ENCODE measurements at regions not wholly inside any gene's neighbourhood (a gene's known extent, or its start where the extent isn't known, plus 50 kb on each side); places are given as distances from the start of the nearest gene placed in this dataset.

DNA sequence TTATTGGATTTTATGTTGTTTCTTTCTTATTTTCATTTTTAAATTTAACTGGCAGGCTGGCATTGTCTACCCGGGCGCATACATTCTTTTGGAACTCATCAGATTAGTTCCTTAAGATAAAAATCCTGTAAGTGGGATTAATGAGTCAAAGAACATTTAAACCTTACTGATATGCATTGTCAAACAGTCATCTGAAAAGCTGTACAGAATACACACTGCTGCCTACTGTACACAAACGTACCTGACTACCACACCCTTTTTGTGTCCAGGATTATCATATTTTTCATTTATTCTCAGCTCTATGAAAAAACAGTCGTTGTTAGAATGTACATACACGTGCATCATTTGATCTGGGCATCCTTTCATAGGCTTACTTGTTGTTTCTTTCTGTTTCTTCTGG is 358.3 kb downstream of the EFNB2 start:
- intact Hi-C loops (cut with DNase I): no loop called here
- TF ChIP-seq, protein P1, sequence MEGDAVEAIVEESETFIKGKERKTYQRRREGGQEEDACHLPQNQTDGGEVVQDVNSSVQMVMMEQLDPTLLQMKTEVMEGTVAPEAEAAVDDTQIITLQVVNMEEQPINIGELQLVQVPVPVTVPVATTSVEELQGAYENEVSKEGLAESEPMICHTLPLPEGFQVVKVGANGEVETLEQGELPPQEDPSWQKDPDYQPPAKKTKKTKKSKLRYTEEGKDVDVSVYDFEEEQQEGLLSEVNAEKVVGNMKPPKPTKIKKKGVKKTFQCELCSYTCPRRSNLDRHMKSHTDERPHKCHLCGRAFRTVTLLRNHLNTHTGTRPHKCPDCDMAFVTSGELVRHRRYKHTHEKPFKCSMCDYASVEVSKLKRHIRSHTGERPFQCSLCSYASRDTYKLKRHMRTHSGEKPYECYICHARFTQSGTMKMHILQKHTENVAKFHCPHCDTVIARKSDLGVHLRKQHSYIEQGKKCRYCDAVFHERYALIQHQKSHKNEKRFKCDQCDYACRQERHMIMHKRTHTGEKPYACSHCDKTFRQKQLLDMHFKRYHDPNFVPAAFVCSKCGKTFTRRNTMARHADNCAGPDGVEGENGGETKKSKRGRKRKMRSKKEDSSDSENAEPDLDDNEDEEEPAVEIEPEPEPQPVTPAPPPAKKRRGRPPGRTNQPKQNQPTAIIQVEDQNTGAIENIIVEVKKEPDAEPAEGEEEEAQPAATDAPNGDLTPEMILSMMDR (IDR thresholded peaks at IDR 0.05): no peak
- H3K4me3 ChIP-seq: no peak overlapping the region
- no peaks in the 10 kb centered on the region for H3K4me1 ChIP-seq
- H3K27ac ChIP-seq: no peak overlapping the region
- no peak for DNase-seq (ENCODE audit: low spot score in 2 of 2)
- peaks cover 0 to 9% of the 10 kb centered on the region in 2 donors for H3K9me3 ChIP-seq
- H3K27me3 ChIP-seq: no peaks in the 10 kb centered on the region
- H3K36me3 ChIP-seq: no peaks in the 10 kb centered on the region

DNA sequence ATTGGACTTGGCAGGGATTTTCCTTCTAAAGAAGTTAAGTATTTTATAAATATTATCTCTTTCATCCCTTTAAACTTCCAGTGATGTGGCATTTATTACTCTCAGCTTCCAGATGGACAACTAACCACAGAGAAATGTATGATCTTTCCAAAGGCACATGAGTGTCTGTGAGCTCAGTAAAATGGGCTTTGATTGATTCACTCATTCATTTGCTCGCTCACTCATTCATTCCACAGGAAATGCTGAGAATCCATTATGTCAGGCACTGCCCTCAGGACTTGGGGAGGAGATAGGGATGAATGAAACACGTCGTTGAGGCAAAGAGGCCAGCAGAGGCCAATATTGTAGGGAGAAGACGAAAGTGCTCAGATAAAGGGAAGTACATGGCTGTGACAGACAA is 359.3 kb downstream of the EFNB2 start:
- intact Hi-C loops (cut with DNase I): no loop called here
- Histone ChIP-seq H3K27me3 (no peaks in the 10 kb centered on the region), H3K27ac (no peak overlapping the region), H3K4me1 (no peaks in the 10 kb centered on the region), H3K9me3 (peaks cover 0 to 9% of the 10 kb centered on the region in 2 donors), H3K4me3 (no peak overlapping the region), H3K36me3 (no peaks in the 10 kb centered on the region)
- no peak for DNase-seq (ENCODE audit: low spot score in 2 of 2)
- TF ChIP-seq, protein P1 (IDR thresholded peaks at IDR 0.05): no peak

DNA sequence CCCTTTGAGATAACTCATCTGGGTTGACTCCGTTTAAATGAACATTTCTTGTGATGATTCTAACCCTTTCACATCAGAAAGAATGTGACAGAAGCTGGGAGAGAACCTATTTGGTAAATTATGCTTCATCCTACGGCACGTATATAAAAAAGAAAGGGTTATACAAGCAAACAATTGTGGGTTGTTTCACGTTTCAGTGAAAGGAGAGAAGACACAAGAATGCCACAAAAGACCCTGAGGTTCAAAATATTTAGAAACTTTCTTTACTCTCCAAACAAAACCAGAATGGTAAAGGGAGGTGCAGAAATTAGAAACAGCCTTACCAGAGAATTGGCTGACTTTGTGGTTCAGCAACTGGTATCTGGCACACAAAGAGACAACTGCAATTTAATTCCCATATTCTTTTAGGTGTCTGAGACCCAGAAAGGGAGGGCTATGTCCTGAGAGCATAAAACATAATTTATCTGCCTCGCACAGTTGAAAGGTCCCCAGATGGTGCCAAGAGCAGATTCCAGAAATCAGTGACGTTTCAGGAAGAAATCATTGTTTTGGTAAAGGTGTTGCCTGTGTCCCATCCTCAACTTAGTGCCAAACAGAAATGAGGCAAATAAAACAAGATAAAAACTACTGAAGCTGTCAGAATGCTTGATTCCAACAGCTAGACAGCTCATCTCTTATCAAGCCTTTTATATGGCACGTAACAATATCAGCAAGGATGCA is 361.4 kb downstream of the EFNB2 start:
- H3K36me3 ChIP-seq: no peaks in the 10 kb centered on the region
- no peak overlapping the region for H3K4me3 ChIP-seq
- no peaks in the 10 kb centered on the region for H3K9me3 ChIP-seq
- intact Hi-C loops (cut with DNase I): no loop called here
- no peaks in the 10 kb centered on the region for H3K4me1 ChIP-seq
- TF ChIP-seq, protein P1 (IDR thresholded peaks at IDR 0.05): no peak
- H3K27me3 ChIP-seq: no peaks in the 10 kb centered on the region
- DNase-seq (ENCODE audit: low spot score in 2 of 2): no peak
- no peak overlapping the region for H3K27ac ChIP-seq

DNA sequence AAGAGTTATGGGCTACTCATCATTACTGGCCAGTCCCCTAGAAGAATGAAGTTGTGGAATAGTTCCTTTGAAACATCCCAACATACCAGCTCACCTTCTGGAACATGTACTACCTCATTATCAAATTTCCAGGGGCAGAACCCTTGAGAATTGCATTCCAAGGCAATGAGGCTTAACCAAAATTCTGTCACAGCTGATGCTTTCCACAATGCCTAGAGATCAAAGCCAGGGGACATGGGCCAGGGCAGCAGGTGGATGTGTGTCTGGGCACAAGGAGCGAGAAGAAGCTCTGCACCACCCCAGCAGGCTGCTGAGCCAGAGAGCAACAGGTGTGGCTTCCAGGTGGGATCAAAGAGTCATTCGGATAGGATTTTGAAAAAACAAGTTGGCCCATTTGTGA is 362.1 kb downstream of the EFNB2 start:
- TF ChIP-seq, protein P1 (IDR thresholded peaks at IDR 0.05): no peak
- intact Hi-C loops (cut with DNase I): no loop called here
- no peak overlapping the region for H3K27ac ChIP-seq

DNA sequence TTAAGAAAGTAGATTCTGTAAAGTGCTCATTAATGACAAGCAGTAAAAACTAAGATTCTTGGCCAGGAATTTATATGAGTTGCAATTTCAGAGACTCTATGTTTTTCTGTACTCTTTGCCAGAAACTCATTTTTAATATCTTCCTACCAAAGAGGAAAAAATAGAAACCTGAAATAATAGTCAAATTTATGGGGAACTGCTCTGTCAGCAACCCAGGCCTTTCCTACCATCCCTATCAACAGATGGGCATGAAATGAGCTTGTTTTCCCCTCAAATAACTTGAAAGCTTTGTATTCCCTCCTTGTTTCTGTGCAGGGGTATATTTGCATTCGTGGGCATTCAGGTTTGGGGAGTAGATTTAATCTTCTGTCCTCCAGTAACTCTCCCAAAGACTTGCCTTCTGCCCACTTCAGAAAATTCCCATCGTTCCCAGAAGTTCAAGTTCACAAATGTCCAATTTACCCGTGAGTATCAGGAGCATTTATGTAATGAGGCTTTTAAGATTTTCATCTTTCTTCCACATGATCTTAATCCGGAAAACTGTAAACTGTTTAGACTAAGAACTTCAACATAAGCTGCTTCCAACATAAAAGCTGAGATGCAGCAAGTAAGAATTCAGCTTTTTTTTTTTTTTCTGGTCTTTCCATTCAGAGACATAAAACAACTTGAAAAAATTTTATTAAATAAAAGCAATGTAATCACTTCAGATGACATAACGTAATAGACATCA is 363.1 kb downstream of the EFNB2 start:
- Histone ChIP-seq H3K36me3 (no peaks in the 10 kb centered on the region), H3K27me3 (no peaks in the 10 kb centered on the region), H3K9me3 (no peaks in the 10 kb centered on the region), H3K27ac (no peak overlapping the region), H3K4me3 (no peak overlapping the region), H3K4me1 (no peaks in the 10 kb centered on the region)
- no peak for DNase-seq (ENCODE audit: low spot score in 2 of 2)
- TF ChIP-seq, protein P1 (IDR thresholded peaks at IDR 0.05): no peak
- intact Hi-C loops (cut with DNase I): no loop called here

More for the DNA sequence above, 362.1 kb downstream of the EFNB2 start:
- Histone ChIP-seq H3K4me3 (no peak overlapping the region), H3K36me3 (no peaks in the 10 kb centered on the region), H3K27me3 (no peaks in the 10 kb centered on the region), H3K9me3 (no peaks in the 10 kb centered on the region), H3K4me1 (no peaks in the 10 kb centered on the region)
- no peak for DNase-seq (ENCODE audit: low spot score in 2 of 2)

All from ascending aorta (tissue), 2 donors.